ENCODE measurements at regions not wholly inside any gene's neighbourhood (a gene's known extent, or its start where the extent isn't known, plus 50 kb on each side); places are given as distances from the start of the nearest gene placed in this dataset.

DNA sequence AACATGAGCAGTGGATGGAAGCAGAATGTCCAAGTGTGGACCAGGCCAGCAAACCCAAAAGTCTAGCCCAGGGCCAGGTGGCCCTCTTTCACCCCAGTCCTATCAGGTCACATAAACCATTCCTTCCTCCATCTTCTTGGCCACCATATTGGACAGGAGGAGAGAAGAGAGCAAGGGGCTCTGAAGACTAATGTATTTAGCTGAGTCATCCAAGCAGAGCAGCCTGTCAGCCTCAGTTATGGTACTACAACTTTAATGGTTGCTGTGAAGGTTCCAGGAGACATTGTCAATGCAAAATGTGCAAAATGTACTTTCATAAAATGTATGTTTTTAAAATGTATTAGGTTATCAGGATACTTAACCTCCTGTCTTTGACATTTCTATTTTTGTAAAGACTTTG is 159.5 kb downstream of the GPAM start:
- no peak for TF ChIP-seq RFX5 (IDR thresholded peaks at IDR 0.05; ENCODE audit: borderline replicate concordance, low read depth, low read length)
- TF ChIP-seq POLR2A (IDR thresholded peaks at IDR 0.05; ENCODE audit: control extremely low read depth in 1 of 2, low read depth in 2 of 2, low read length in 2 of 2), result no peak
- TF ChIP-seq TCF12 (IDR thresholded peaks at IDR 0.05; ENCODE audit: low read depth, low read length), result no peak
- TF ChIP-seq CTCF (IDR thresholded peaks at IDR 0.05; ENCODE audit: control extremely low read depth in 1 of 3, insufficient read depth in 1 of 3, low read depth in 1 of 3, low read length in 3 of 3), result no peak
- TF ChIP-seq SUZ12 (IDR thresholded peaks at IDR 0.05; ENCODE audit: low read length), result no peak
- no peak for TF ChIP-seq EZH2 (IDR thresholded peaks at IDR 0.05; ENCODE audit: low read depth, low read length, severe bottlenecking)
- no peak for TF ChIP-seq TEAD4 (IDR thresholded peaks at IDR 0.05; ENCODE audit: low read depth, low read length)
- TF ChIP-seq SIN3A (conservative IDR thresholded peaks at IDR 0.05 in 1 of 2, IDR thresholded peaks at IDR 0.05 in 1 of 2; ENCODE audit: low read depth in 1 of 2, low read length in 2 of 2), result no peak
- no peak for TF ChIP-seq RBBP5 (IDR thresholded peaks at IDR 0.05; ENCODE audit: borderline replicate concordance, low read depth, low read length)
- TF ChIP-seq YY1 (IDR thresholded peaks at IDR 0.05; ENCODE audit: low read depth, low read length), result no peak
- no peak for TF ChIP-seq NANOG (IDR thresholded peaks at IDR 0.05; ENCODE audit: insufficient read depth, low read depth, low read length, poor library complexity, severe bottlenecking)
- no peak for TF ChIP-seq FOSL1 (IDR thresholded peaks at IDR 0.05; ENCODE audit: insufficient read depth, low read depth, low read length)
- TF ChIP-seq EP300 (IDR thresholded peaks at IDR 0.05; ENCODE audit: borderline replicate concordance in 1 of 2, low read depth in 2 of 2, low read length in 2 of 2), result no peak

Measured in H1 (cell line).